GM12878 (cell line): ENCODE measurements at regions not wholly inside any gene's neighbourhood (a gene's known extent, or its start where the extent isn't known, plus 50 kb on each side); places are given as distances from the start of the nearest gene placed in this dataset.
"Not testable (repeated sequence)": the region's sequence is repeated elsewhere in the genome, so short reads cannot be mapped to it uniquely, and the experiment has no call there.

Experiments
- ATAC-seq: fragments of 200-7000 bp; cut with Tn5 transposase; 3 replicates; pipeline ENCODE4 v1.9.1; 2020; ENCODE audit warnings: mild to moderate bottlenecking, moderate library complexity
- BruUV-seq: library from RNA; stranded (reverse); fragments of 400-500 nt; replicated peaks from 2 replicates; lab custom pipeline; 2021; lab: Mats Ljungman, UMichigan
- CTCF ChIA-PET: fragments of 300-600 bp; sonication (Branson Sonifier 250); formaldehyde crosslinking; extraction: SDS; loops from one replicate; lab custom pipeline; 2021; ENCODE audit warnings: inconsistent platforms; lab: Yijun Ruan, JAX
- POLR2A ChIA-PET: fragments of 350-600 bp; formaldehyde crosslinking; extraction: SDS; loops from one replicate; lab custom pipeline; 2021; ENCODE audit warnings: inconsistent platforms; lab: Charles Lee
- RAD21 ChIA-PET: fragments of 300-600 bp; sonication (Branson Sonifier 250); formaldehyde crosslinking; loops from one replicate; lab custom pipeline; 2023; ENCODE audit warnings: antibody characterized with exemption; ENCODE audit not compliant: unreplicated experiment; lab: Charles Lee
- SMC1A ChIA-PET: fragments of 300-600 bp; sonication (Branson Sonifier 250); formaldehyde crosslinking; loops from one replicate; lab custom pipeline; 2023; ENCODE audit not compliant: unreplicated experiment, uncharacterized antibody; lab: Charles Lee
- DNase-seq: peaks from one replicate; pipeline ENCODE4 v3.0.0-alpha.2; 2011; ENCODE audit warnings: low read depth, low spot score
- FAIRE-seq: peaks from 3 replicates; lab custom pipeline; 2011; peaks lifted over from hg19 to GRCh38; lab: Jason Lieb, UNC
- H2AFZ ChIP-seq: 2 replicates; pipeline ENCODE4 v1.6.0; 2011; ENCODE audit warnings: low read depth, low read length, control low read depth; ENCODE audit not compliant: control insufficient read depth
- H3K27ac ChIP-seq: 2 replicates; pipeline ENCODE4 v1.5.1; 2011; ENCODE audit warnings: control low read depth; ENCODE audit not compliant: control insufficient read depth, insufficient read depth
- H3K27me3 ChIP-seq, 2 experiments: replicated peaks in 1 of 2; 2 replicates each; pipeline versions ENCODE4 v1.6.0 to v1.6.1; 2011; ENCODE audit warnings: low read length in 1 of 2; ENCODE audit not compliant: control insufficient read depth in 2 of 2, insufficient read depth in 2 of 2
- H3K36me3 ChIP-seq, 2 experiments: 2 replicates each; pipeline ENCODE4 v1.5.1; 2011; ENCODE audit warnings: low read length in 1 of 2; ENCODE audit not compliant: control insufficient read depth in 2 of 2, insufficient read depth in 2 of 2
- H3K4me1 ChIP-seq: 2 replicates; pipeline ENCODE4 v1.6.1; 2011; ENCODE audit warnings: mild to moderate bottlenecking, low read length, moderate library complexity, mixed read lengths; ENCODE audit not compliant: control insufficient read depth, insufficient read depth
- H3K4me2 ChIP-seq: 2 replicates; pipeline ENCODE4 v1.6.0; 2011; ENCODE audit warnings: control low read depth; ENCODE audit not compliant: control insufficient read depth, insufficient read depth
- H3K4me3 ChIP-seq: fragments of 200-600 bp; sonication (generic); 2 replicates; pipeline ENCODE4 v1.5.1; 2016
- H3K79me2 ChIP-seq: 2 replicates; pipeline ENCODE4 v1.6.0; 2011; ENCODE audit warnings: low read length; ENCODE audit not compliant: control insufficient read depth, insufficient read depth
- H3K9ac ChIP-seq: 2 replicates; pipeline ENCODE4 v1.8.0; 2011; ENCODE audit warnings: low read length, control low read depth, mixed read lengths; ENCODE audit not compliant: control insufficient read depth, insufficient read depth
- H3K9me3 ChIP-seq: replicated peaks from 3 replicates; pipeline ENCODE4 v1.5.1; 2011; ENCODE audit warnings: mild to moderate bottlenecking, low read length; ENCODE audit not compliant: control insufficient read depth, insufficient read depth
- H4K20me1 ChIP-seq: 2 replicates; pipeline ENCODE4 v1.6.0; 2011; ENCODE audit not compliant: control insufficient read depth, insufficient read depth
- FOXK2 ChIP-seq: fragments of 450-650 bp; IDR thresholded peaks from 2 replicates; pipeline ENCODE4 v1.6.1; 2017; ENCODE audit warnings: mild to moderate bottlenecking, moderate library complexity
- WGBS: methylation state at CpG from one replicate; pipeline ENCODE4 v1.1.6; 2016; ENCODE audit warnings: low lambda C conversion rate; ENCODE audit not compliant: insufficient replicate concordance, insufficient coverage; ENCODE audit errors: missing lambda C conversion rate; 5-methylcytosine and 5-hydroxymethylcytosine counted together
- in situ Hi-C: fragments of 300-500 bp; cut with MboI; formaldehyde crosslinking; loops from 9 replicates; pipeline ENCODE4 v1.14.3; 2018; ENCODE audit warnings: mixed read lengths
- intact Hi-C: fragments of 100-400 bp; cut with micrococcal nuclease; formaldehyde crosslinking; loops from one replicate; pipeline ENCODE4 v1.14.2; 2022; ENCODE audit not compliant: unreplicated experiment
- TF ChIP-seq, protein P1 (sequence below): IDR thresholded peaks from 2 replicates; pipeline ENCODE4 v1.6.1; 2012; ENCODE audit warnings: low read depth, low read length, improper control_type of control experiment

GRCh38 chr14:37870632-37871346 is 275.4 kb downstream of the TTC6 start:
- no peak for FAIRE-seq
- CTCF ChIA-PET = no interaction called here
- TF ChIP-seq, protein P1, sequence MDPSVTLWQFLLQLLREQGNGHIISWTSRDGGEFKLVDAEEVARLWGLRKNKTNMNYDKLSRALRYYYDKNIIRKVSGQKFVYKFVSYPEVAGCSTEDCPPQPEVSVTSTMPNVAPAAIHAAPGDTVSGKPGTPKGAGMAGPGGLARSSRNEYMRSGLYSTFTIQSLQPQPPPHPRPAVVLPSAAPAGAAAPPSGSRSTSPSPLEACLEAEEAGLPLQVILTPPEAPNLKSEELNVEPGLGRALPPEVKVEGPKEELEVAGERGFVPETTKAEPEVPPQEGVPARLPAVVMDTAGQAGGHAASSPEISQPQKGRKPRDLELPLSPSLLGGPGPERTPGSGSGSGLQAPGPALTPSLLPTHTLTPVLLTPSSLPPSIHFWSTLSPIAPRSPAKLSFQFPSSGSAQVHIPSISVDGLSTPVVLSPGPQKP = no peak
- TF ChIP-seq FOXK2 = 0 out of 2 replicates have a peak, but pooled peaks have one; percentile 19
- RAD21 ChIA-PET = no interaction called here
- no peak for DNase-seq
- POLR2A ChIA-PET = no interaction called here
- no TSS peak for BruUV-seq
- ATAC-seq = no peak
- no peaks in the 10 kb centered on the region for H3K79me2 ChIP-seq
- intact Hi-C loops (loop anchor here (5.0 kb wide), 1 partner anchor 163 kb away; no protein-coding TSS in a partner anchor), in situ Hi-C loops (loop anchor here (5.0 kb wide), 1 partner anchor 633 kb away; no protein-coding TSS in a partner anchor)
- WGBS = 33% methylated on average over 11 of the region's 11 CpGs
- no peaks in the 10 kb centered on the region for H4K20me1 ChIP-seq
- no peaks in the 10 kb centered on the region for H3K4me1 ChIP-seq
- no peaks in the 10 kb centered on the region for H3K36me3 ChIP-seq
- H2AFZ ChIP-seq = no peak overlapping the region
- no peak overlapping the region for H3K4me2 ChIP-seq
- H3K9ac ChIP-seq = no peak overlapping the region
- SMC1A ChIA-PET = no interaction called here
- H3K9me3 ChIP-seq = no peaks in the 10 kb centered on the region
- no peak overlapping the region for H3K27ac ChIP-seq
- no peaks in the 10 kb centered on the region for H3K27me3 ChIP-seq
- H3K4me3 ChIP-seq = no peak overlapping the region

- in situ Hi-C loops (loop anchor here (5.0 kb wide), 1 partner anchor 637 kb away; no protein-coding TSS in a partner anchor), intact Hi-C loops (loop anchor here (1.0 to 5.0 kb wide), 2 partner anchors 167 to 628 kb away; no protein-coding TSS in a partner anchor)
- BruUV-seq, H3K79me2 ChIP-seq, DNase-seq, H3K9ac ChIP-seq, H2AFZ ChIP-seq, H3K27ac ChIP-seq, H3K4me3 ChIP-seq, H3K4me1 ChIP-seq, H3K4me2 ChIP-seq, FAIRE-seq, H3K9me3 ChIP-seq, H4K20me1 ChIP-seq, H3K27me3 ChIP-seq, POLR2A ChIA-PET, ATAC-seq, H3K36me3 ChIP-seq: not testable (repeated sequence)
- WGBS = 76% methylated on average over 10 of the region's 10 CpGs
- CTCF ChIA-PET = interaction anchor here (0.6 to 3.7 kb wide), 11 partner anchors 14 to 644 kb away, joined by 3 to 30 read pairs (median 4); no protein-coding TSS in a partner anchor
- RAD21 ChIA-PET = interaction anchor here (1.0 kb wide), 1 partner anchor 627 kb away, joined by 4 read pairs; no protein-coding TSS in a partner anchor
- SMC1A ChIA-PET = interaction anchor here (0.8 to 1.6 kb wide), 2 partner anchors 627 to 644 kb away, joined by 3 read pairs; no protein-coding TSS in a partner anchor
Measured at GRCh38 chr14:37874065-37874428, 278.6 kb downstream of the TTC6 start.
